PC-3 (cell line): ENCODE measurements at regions not wholly inside any gene's neighbourhood (a gene's known extent, or its start where the extent isn't known, plus 50 kb on each side); places are given as distances from the start of the nearest gene placed in this dataset.

ENCODE experiments used
- ATAC-seq: fragments of 200-7000 bp; cut with Tn5 transposase; 2 replicates; pipeline ENCODE4 v1.9.1; 2020; ENCODE audit warnings: mild to moderate bottlenecking, moderate library complexity
- BruUV-seq: library from RNA; stranded (reverse); fragments of 400-500 nt; replicated peaks from 2 replicates; lab custom pipeline; 2021; lab: Mats Ljungman, UMichigan
- CTCF ChIA-PET: fragments of 300-600 bp; sonication (Branson Sonifier 250); formaldehyde crosslinking; loops from one replicate; lab custom pipeline; 2022; ENCODE audit warnings: antibody characterized with exemption; lab: Charles Lee
- POLR2A ChIA-PET: fragments of 300-600 bp; sonication (Branson Sonifier 250); formaldehyde crosslinking; loops from one replicate; lab custom pipeline; 2022; ENCODE audit warnings: antibody characterized with exemption; ENCODE audit not compliant: unreplicated experiment; lab: Charles Lee
- DNase-seq: peaks from one replicate; pipeline ENCODE4 v3.0.0-alpha.2; 2015
- H2AFZ ChIP-seq: fragments of 300-600 bp; sonication (generic); 2 replicates; pipeline ENCODE4 v1.6.0; 2016; ENCODE audit warnings: antibody characterized with exemption, low read length
- H3F3A ChIP-seq: fragments of 300-600 bp; sonication (generic); one replicate; pipeline ENCODE4 v1.6.0; 2017; ENCODE audit warnings: antibody characterized with exemption, low read length, control low read depth, mild to moderate bottlenecking; ENCODE audit not compliant: unreplicated experiment
- H3K27ac ChIP-seq: fragments of 300-600 bp; sonication (generic); 2 replicates; pipeline ENCODE4 v1.5.1; 2016; ENCODE audit warnings: mild to moderate bottlenecking, low read length
- H3K27me3 ChIP-seq: fragments of 300-600 bp; sonication (generic); 2 replicates; pipeline ENCODE4 v1.6.1; 2016; ENCODE audit warnings: low read length, mixed read lengths
- H3K36me3 ChIP-seq: fragments of 300-600 bp; sonication (generic); 2 replicates; pipeline ENCODE4 v1.6.1; 2016; ENCODE audit warnings: low read depth, mixed run types, low read length, mixed read lengths
- H3K4me1 ChIP-seq: fragments of 300-600 bp; sonication (generic); 2 replicates; pipeline ENCODE4 v1.5.1; 2016; ENCODE audit warnings: low read length; ENCODE audit not compliant: insufficient read depth
- H3K4me2 ChIP-seq: fragments of 300-600 bp; sonication (generic); 2 replicates; pipeline ENCODE4 v1.6.0; 2016; ENCODE audit warnings: low read length
- H3K4me3 ChIP-seq: fragments of 300-600 bp; sonication (generic); 2 replicates; pipeline ENCODE4 v1.5.1; 2016; ENCODE audit warnings: mild to moderate bottlenecking, low read length, mixed read lengths
- H3K79me2 ChIP-seq: fragments of 300-600 bp; sonication (generic); 2 replicates; pipeline ENCODE4 v1.6.1; 2017; ENCODE audit warnings: low read length, mixed read lengths
- H3K9ac ChIP-seq: fragments of 300-600 bp; sonication (generic); 2 replicates; pipeline ENCODE4 v1.6.0; 2016; ENCODE audit warnings: mild to moderate bottlenecking, low read length
- H3K9me2 ChIP-seq: fragments of 300-600 bp; sonication (generic); replicated peaks from 2 replicates; pipeline ENCODE4 v1.6.1; 2016; ENCODE audit warnings: mixed run types, low read length, mixed read lengths
- H3K9me3 ChIP-seq: fragments of 300-600 bp; sonication (generic); 2 replicates; pipeline ENCODE4 v1.6.1; 2016; ENCODE audit warnings: low read length, mixed read lengths
- H4K20me1 ChIP-seq: fragments of 300-600 bp; sonication (generic); 2 replicates; pipeline ENCODE4 v1.6.1; 2016; ENCODE audit warnings: low read length, mixed read lengths
- CTCF ChIP-seq: fragments of 300-600 bp; sonication (generic); conservative IDR thresholded peaks from 2 replicates; pipeline ENCODE4 v1.5.1; 2017; ENCODE audit warnings: antibody characterized with exemption, low read depth, mild to moderate bottlenecking, low read length
- EZH2 ChIP-seq: fragments of 300-600 bp; sonication (generic); IDR thresholded peaks from one replicate; pipeline ENCODE4 v1.6.1; 2017; ENCODE audit warnings: antibody characterized with exemption, mild to moderate bottlenecking, low read length; ENCODE audit not compliant: unreplicated experiment
- EZH2phosphoT487 ChIP-seq: fragments of 300-600 bp; sonication (generic); IDR thresholded peaks from 2 replicates; pipeline ENCODE4 v1.6.1; 2018; ENCODE audit warnings: mild to moderate bottlenecking, antibody characterized with exemption, low read length, borderline replicate concordance
- intact Hi-C: fragments of 100-400 bp; cut with micrococcal nuclease; formaldehyde crosslinking; loops from 2 replicates; pipeline ENCODE4 v1.9.0; 2023

DNA sequence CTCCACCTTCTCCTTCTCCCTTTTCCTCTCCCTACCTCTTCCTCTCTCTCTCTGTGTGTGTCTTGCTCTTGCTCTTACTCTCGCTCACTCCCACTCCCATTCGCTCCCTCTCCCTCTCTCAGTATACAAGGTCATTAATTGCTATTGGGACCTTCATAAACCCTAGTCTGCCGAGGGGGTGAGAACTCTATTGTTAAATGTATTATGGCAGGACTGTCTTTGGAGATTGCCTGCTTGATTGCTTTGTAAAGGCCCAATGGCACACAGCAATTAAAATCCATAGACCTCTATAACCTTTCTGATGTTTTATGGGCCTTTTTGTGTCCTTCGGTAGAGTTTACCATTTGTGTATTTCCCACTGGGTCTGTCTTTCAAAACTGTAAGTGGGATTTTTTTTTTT lies 465.9 kb downstream of the ANXA1 start:
- H3K36me3 ChIP-seq: no peaks in the 10 kb centered on the region
- intact Hi-C loops: no loop called here

GRCh38 chr9:73640971-73641370 lies 489.3 kb downstream of the ANXA1 start:
- DNase-seq (no peak), ATAC-seq (no peak)
- intact Hi-C loops: no loop called here
- H3K27me3 ChIP-seq: no peaks in the 10 kb centered on the region
- H3K9me3 ChIP-seq: no peaks in the 10 kb centered on the region
- no peak overlapping the region for H3K4me2 ChIP-seq
- no TSS peak for BruUV-seq
- no peaks in the 10 kb centered on the region for H3K36me3 ChIP-seq
- peaks cover 3% of the 10 kb centered on the region; the same call in 1 of the 2 replicates for H3K4me1 ChIP-seq
- H3K9me2 ChIP-seq: no peaks in the 10 kb centered on the region
- ChIA-PET POLR2A (no interaction called here), CTCF (no interaction called here)
- H3K27ac ChIP-seq: no peak overlapping the region
- no peaks in the 10 kb centered on the region for H3K79me2 ChIP-seq
- H3F3A ChIP-seq: no peaks in the 10 kb centered on the region
- no peaks in the 10 kb centered on the region for H4K20me1 ChIP-seq
- no peak overlapping the region for H2AFZ ChIP-seq
- no peak overlapping the region for H3K9ac ChIP-seq
- H3K4me3 ChIP-seq: no peak overlapping the region
- TF ChIP-seq EZH2phosphoT487 (no peak), CTCF (no peak), EZH2 (no peak)

More for the DNA sequence above, 465.9 kb downstream of the ANXA1 start:
- no peak overlapping the region for H3K9ac ChIP-seq
- H3F3A ChIP-seq: no peaks in the 10 kb centered on the region
- no peaks in the 10 kb centered on the region for H3K79me2 ChIP-seq
- DNase-seq: no peak
- no peak overlapping the region for H3K4me3 ChIP-seq
- no peak for TF ChIP-seq EZH2phosphoT487
- no peak for TF ChIP-seq CTCF
- no peak for TF ChIP-seq EZH2
- no TSS peak for BruUV-seq
- H3K4me1 ChIP-seq: no peaks in the 10 kb centered on the region
- no peak for ATAC-seq
- no peaks in the 10 kb centered on the region for H3K27me3 ChIP-seq
- CTCF ChIA-PET: no interaction called here
- no peak overlapping the region for H3K4me2 ChIP-seq
- POLR2A ChIA-PET: no interaction called here
- no peaks in the 10 kb centered on the region for H4K20me1 ChIP-seq
- no peak overlapping the region for H3K27ac ChIP-seq
- no peaks in the 10 kb centered on the region for H3K9me3 ChIP-seq
- no peaks in the 10 kb centered on the region for H3K9me2 ChIP-seq
- no peak overlapping the region for H2AFZ ChIP-seq

DNA sequence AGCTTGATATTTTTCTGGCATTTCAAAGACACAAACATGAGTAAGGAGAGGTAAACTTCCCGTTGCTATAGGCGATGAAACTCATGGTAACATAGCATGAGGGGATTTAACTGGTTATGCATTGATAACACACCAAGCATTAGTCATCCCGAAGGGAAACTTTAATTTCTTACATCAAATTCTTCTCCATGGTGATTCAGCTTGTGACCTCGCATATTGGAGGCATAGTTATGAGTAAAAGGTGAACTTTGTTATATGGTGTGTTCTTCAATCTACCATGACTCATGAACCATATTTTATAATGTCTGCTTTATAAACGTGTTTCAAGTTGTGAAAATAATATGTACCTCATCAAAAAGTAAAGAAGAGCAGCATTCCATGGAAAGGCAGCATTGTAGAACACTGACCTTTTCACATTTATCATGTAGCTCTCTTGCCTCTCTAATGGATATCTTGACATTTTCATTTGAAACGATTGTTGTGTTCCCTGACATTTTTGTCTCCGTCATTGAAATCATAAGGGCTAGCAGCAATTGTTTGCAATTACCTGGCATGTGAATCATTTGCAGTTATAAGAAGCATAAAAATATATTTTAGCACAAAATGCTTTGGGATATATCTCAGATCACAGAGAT lies 491.8 kb downstream of the ANXA1 start:
- no peak for ATAC-seq
- CTCF ChIA-PET: no interaction called here
- POLR2A ChIA-PET: no interaction called here
- intact Hi-C loops: no loop called here
- H3K9ac ChIP-seq: no peak overlapping the region
- H3K4me3 ChIP-seq: no peak overlapping the region
- no TSS peak for BruUV-seq
- no peaks in the 10 kb centered on the region for H4K20me1 ChIP-seq
- DNase-seq: peak; percentile 54
- H3K79me2 ChIP-seq: no peaks in the 10 kb centered on the region
- no peaks in the 10 kb centered on the region for H3K36me3 ChIP-seq
- no peak overlapping the region for H3K4me2 ChIP-seq
- no peak overlapping the region for H2AFZ ChIP-seq
- no peaks in the 10 kb centered on the region for H3F3A ChIP-seq
- TF ChIP-seq CTCF: no peak
- TF ChIP-seq EZH2phosphoT487: no peak
- TF ChIP-seq EZH2: no peak
- 0 out of 2 replicates have a peak overlapping the region, but pooled peaks have one; percentile 11 for H3K27ac ChIP-seq
- no peaks in the 10 kb centered on the region for H3K27me3 ChIP-seq
- H3K9me3 ChIP-seq: no peaks in the 10 kb centered on the region
- H3K9me2 ChIP-seq: no peaks in the 10 kb centered on the region
- H3K4me1 ChIP-seq: peaks cover 3% of the 10 kb centered on the region; the same call in 1 of the 2 replicates
